Panc1 (cell line): ENCODE measurements at regions not wholly inside any gene's neighbourhood (a gene's known extent, or its start where the extent isn't known, plus 50 kb on each side); places are given as distances from the start of the nearest gene placed in this dataset.

ENCODE experiments used
- ATAC-seq: fragments of 200-7000 bp; cut with Tn5 transposase; 2 replicates; pipeline ENCODE4 v1.9.1; 2020; ENCODE audit warnings: mild to moderate bottlenecking, moderate library complexity
- BruUV-seq: library from RNA; stranded (reverse); fragments of 400-500 nt; replicated peaks from 2 replicates; lab custom pipeline; 2021; lab: Mats Ljungman, UMichigan
- CTCF ChIA-PET: fragments of 300-600 bp; sonication (Branson Sonifier 250); formaldehyde crosslinking; loops from one replicate; lab custom pipeline; 2022; ENCODE audit warnings: antibody characterized with exemption; lab: Charles Lee
- POLR2A ChIA-PET: fragments of 300-600 bp; sonication (Branson Sonifier 250); formaldehyde crosslinking; loops from one replicate; lab custom pipeline; 2022; ENCODE audit warnings: antibody characterized with exemption; lab: Charles Lee
- DNase-seq: peaks from one replicate; pipeline ENCODE4 v3.0.0-alpha.2; 2010; ENCODE audit warnings: low read depth, low spot score
- H3K27ac ChIP-seq: 2 replicates; pipeline ENCODE4 v1.5.1; 2011; ENCODE audit warnings: mild to moderate bottlenecking, low read length, inconsistent platforms
- H3K27me3 ChIP-seq: fragments of 200-500 bp; sonication (Bioruptor generic); 2 replicates; pipeline ENCODE4 v1.6.0; 2014; ENCODE audit warnings: low read length, inconsistent platforms; ENCODE audit not compliant: control insufficient read depth, insufficient read depth
- H3K36me3 ChIP-seq: fragments of 200-500 bp; sonication (Bioruptor generic); 2 replicates; pipeline ENCODE4 v1.5.1; 2014; ENCODE audit warnings: inconsistent platforms, mild to moderate bottlenecking, low read length, moderate library complexity; ENCODE audit not compliant: control insufficient read depth, insufficient read depth
- H3K4me1 ChIP-seq: 2 replicates; pipeline ENCODE4 v1.5.1; 2011; ENCODE audit warnings: inconsistent platforms, mild to moderate bottlenecking, low read length, moderate library complexity; ENCODE audit not compliant: control insufficient read depth, insufficient read depth
- H3K4me3 ChIP-seq, 2 experiments: 2 replicates each; pipeline ENCODE4 v1.5.1; 2011 to 2012; ENCODE audit warnings: low read depth in 2 of 2, low read length in 2 of 2, mild to moderate bottlenecking in 2 of 2, inconsistent platforms in 1 of 2, moderate library complexity in 1 of 2
- H3K9me3 ChIP-seq: fragments of 200-500 bp; sonication (Bioruptor generic); 2 replicates; pipeline ENCODE4 v1.5.1; 2014; ENCODE audit warnings: low read depth, mild to moderate bottlenecking, inconsistent platforms, low read length, moderate library complexity; ENCODE audit not compliant: control insufficient read depth, insufficient read depth
- POLR2AphosphoS5 ChIP-seq: IDR thresholded peaks from 2 replicates; pipeline ENCODE4 v1.6.1; 2012; ENCODE audit warnings: mild to moderate bottlenecking, low read depth, low read length, moderate library complexity
- REST ChIP-seq, 2 experiments: IDR thresholded peaks; 2 replicates each; pipeline ENCODE4 v1.6.1; 2011 to 2012; ENCODE audit warnings: low read depth in 2 of 2, control low read depth in 1 of 2, low read length in 1 of 2, mild to moderate bottlenecking in 1 of 2, moderate library complexity in 1 of 2; ENCODE audit not compliant: insufficient read depth in 1 of 2
- SIN3A ChIP-seq: IDR thresholded peaks from 2 replicates; pipeline ENCODE4 v1.6.1; 2012; ENCODE audit warnings: low read depth, mild to moderate bottlenecking, low read length, moderate library complexity, borderline replicate concordance; ENCODE audit not compliant: insufficient read depth
- TCF7L2 ChIP-seq: IDR thresholded peaks from 2 replicates; pipeline ENCODE4 v1.6.1; 2011; ENCODE audit warnings: mild to moderate bottlenecking, low read depth, low read length, inconsistent platforms
- in situ Hi-C: cut with HindIII; loops from 2 replicates; pipeline ENCODE4 v1.10.0; 2016; ENCODE audit warnings: low sequenced_read_pairs, low pct_unique_long_range_greater_than_20kb
- intact Hi-C: fragments of 100-400 bp; cut with micrococcal nuclease; formaldehyde crosslinking; loops from one replicate; pipeline ENCODE4 v1.10.0; 2022; ENCODE audit not compliant: unreplicated experiment
- TF ChIP-seq, protein P1 (sequence below): fragments of 450-650 bp; IDR thresholded peaks from 2 replicates; pipeline ENCODE4 v1.5.1; 2017; ENCODE audit warnings: mild to moderate bottlenecking

DNA sequence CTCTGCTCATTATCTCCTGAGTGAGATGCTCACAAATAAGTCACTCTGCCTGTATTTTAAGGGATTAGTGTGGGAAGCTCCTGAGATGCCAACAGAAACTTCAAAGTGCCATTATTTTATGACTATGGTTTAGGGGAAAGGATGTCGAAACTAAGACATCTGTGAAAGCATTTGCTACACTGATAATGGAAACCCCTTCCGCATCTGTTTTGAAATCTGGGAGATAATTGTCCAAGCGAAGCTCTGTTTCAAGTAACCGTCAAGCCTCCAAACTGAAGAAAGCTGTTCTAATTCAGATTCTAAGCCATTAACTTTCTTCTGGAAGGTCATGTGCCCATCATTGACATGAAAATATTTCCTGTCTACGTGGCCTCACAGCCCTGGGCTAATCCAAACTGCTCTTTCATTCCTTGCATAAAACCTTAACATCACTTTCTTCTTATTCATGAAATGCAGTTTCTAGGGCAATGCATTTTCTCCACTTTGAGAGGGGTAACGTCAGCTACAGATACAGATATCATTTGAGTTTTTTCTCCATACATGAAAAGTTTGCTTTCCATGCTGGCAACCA, 932.0 kb downstream of the C6orf118 start:
- Histone ChIP-seq H3K9me3 (no peaks in the 10 kb centered on the region), H3K27me3 (no peaks in the 10 kb centered on the region), H3K4me1 (no peaks in the 10 kb centered on the region), H3K4me3 (no peak overlapping the region), H3K36me3 (no peaks in the 10 kb centered on the region), H3K27ac (no peak overlapping the region)
- TF ChIP-seq POLR2AphosphoS5 (no peak), REST (IDR thresholded peaks at IDR 0.05; ENCODE audit: insufficient read depth in 1 of 2, low read depth in 2 of 2, low read length in 1 of 2) (no peak), TCF7L2 (no peak), SIN3A (no peak)
- TF ChIP-seq, protein P1, sequence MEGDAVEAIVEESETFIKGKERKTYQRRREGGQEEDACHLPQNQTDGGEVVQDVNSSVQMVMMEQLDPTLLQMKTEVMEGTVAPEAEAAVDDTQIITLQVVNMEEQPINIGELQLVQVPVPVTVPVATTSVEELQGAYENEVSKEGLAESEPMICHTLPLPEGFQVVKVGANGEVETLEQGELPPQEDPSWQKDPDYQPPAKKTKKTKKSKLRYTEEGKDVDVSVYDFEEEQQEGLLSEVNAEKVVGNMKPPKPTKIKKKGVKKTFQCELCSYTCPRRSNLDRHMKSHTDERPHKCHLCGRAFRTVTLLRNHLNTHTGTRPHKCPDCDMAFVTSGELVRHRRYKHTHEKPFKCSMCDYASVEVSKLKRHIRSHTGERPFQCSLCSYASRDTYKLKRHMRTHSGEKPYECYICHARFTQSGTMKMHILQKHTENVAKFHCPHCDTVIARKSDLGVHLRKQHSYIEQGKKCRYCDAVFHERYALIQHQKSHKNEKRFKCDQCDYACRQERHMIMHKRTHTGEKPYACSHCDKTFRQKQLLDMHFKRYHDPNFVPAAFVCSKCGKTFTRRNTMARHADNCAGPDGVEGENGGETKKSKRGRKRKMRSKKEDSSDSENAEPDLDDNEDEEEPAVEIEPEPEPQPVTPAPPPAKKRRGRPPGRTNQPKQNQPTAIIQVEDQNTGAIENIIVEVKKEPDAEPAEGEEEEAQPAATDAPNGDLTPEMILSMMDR, result no peak
- intact Hi-C loops, result no loop called here
- POLR2A ChIA-PET, result no interaction called here
- CTCF ChIA-PET, result no interaction called here
- no peak for DNase-seq
- in situ Hi-C loops, result no loop called here
- ATAC-seq, result no peak
- BruUV-seq, result no TSS peak

DNA sequence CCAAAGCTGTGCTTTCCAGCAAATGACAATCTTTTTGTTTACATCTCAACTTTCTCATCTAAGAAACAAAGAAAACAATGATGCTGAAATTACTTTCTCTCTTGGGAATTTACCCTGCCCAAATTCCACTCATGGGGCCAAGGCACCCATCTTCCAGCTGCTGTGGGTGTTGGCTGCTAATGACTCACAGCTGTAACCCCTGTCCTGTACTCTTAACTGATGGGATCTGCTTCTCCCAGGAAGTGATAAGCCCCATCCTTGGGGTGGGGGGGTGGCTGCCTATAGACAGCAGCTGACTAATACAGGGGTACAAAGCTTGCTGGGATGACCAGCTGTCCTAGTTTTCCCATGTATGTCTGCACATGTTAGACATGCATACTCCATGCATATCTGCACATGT, 938.6 kb downstream of the C6orf118 start:
- ATAC-seq (no peak), DNase-seq (no peak)
- intact Hi-C loops, result no loop called here
- ChIA-PET POLR2A (no interaction called here), CTCF (no interaction called here)
- Histone ChIP-seq H3K4me3 (no peak overlapping the region), H3K27ac (no peak overlapping the region), H3K27me3 (no peaks in the 10 kb centered on the region), H3K36me3 (no peaks in the 10 kb centered on the region), H3K4me1 (no peaks in the 10 kb centered on the region), H3K9me3 (no peaks in the 10 kb centered on the region)
- BruUV-seq, result no TSS peak
- in situ Hi-C loops, result no loop called here
- TF ChIP-seq REST (IDR thresholded peaks at IDR 0.05; ENCODE audit: insufficient read depth in 1 of 2, low read depth in 2 of 2, low read length in 1 of 2) (no peak), TCF7L2 (no peak), SIN3A (no peak), POLR2AphosphoS5 (no peak)
- TF ChIP-seq, protein P1, result no peak
